T47D (cell line): ENCODE measurements at regions not wholly inside any gene's neighbourhood (a gene's known extent, or its start where the extent isn't known, plus 50 kb on each side); places are given as distances from the start of the nearest gene placed in this dataset.

Experiments
- DNase-seq, 2 experiments: peaks; one replicate each; pipeline versions ENCODE4 v3.0.0 to v3.0.0-alpha.2; 2011 to 2012; ENCODE audit warnings: low read depth in 1 of 2, low spot score in 1 of 2
- JUND ChIP-seq: IDR thresholded peaks from 2 replicates; pipeline ENCODE4 v1.6.1; 2012; ENCODE audit warnings: low read depth
- in situ Hi-C: cut with HindIII; loops from 2 replicates; pipeline ENCODE4 v1.10.0; 2016; ENCODE audit warnings: low sequenced_read_pairs, low pct_unique_long_range_greater_than_20kb

DNA sequence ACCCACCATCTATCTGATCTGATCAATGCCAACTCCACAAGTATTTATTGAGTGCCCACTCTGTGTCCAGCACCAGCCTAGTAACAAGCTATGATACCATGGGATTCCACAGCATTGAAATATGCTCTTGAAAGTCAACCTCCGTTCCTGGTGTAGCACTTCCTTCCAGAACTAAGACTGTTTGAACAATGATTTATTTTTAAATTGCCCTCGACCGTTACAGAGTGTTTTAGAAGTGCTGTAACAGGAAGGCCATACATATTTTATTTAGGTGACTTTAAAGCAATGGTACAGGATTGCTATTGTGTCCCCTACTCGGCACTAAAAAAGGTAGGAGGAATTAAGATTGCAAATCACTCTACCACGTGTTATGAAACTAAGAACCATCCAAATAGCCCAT lies 225.6 kb downstream of the TEX36 start:
- no peak for TF ChIP-seq JUND
- DNase-seq = no peak
- in situ Hi-C loops = no loop called here

DNA sequence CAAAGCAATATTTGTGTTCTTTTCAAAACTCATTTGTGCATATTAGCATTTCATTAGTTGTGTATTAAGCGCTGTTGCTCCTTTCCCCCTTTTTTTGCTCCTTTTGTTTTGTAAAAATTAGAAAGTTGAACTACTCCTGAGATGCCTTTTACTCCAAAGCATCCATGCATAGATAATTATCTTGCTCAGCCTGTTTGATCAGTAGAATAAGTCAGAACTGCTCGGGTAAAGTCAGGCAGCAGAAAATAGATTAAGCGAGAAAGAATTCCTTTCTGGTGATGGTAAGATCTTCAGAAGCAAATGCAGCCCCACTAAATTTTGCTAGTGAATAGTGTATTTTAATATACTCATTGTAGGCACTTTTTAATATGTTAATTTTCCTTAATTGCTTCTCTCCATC lies 227.1 kb downstream of the TEX36 start:
- in situ Hi-C loops = no loop called here
- DNase-seq = peak in 1 of 2 experiments; percentile 53
- TF ChIP-seq JUND = no peak

DNA sequence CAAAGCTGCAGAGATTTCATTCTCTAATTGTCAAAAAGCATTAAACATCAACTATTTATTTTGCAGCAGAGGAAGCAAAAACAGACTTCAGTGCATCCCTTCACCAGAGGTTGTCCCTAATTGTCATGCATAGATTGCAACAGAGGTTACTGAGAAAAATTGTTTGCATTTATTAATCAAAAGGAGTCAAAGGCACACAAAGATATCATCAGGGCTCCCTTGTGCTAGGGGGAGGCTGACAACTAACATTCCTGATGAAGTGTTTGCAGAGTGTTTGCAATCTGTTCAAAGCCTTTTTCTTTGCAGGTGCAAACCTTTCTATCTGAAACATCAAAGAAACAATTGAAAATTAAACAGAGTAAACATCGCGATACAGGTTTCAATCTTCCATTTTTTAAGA lies 227.5 kb downstream of the TEX36 start:
- DNase-seq = peak in 1 of 2 experiments; percentile 38
- TF ChIP-seq JUND = no peak
- in situ Hi-C loops = no loop called here

DNA sequence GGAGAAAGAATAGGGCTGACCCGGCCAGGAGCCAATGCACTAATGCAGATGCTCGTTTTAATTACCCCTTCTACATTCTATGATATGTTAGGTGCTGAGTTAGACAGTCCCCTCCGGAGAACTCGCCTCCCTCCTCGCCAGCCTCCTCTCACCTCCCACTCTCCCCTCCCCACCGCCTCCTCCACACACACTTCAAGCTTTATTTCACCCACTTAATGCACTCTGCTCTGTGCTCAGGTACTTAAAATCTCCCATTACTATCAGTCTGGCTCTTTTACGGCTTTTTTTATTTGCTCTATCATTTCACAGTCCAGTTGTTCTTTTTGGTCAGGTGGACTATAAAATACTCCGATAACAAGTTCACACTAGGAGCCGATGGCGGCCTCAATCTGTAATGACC lies 231.6 kb downstream of the TEX36 start:
- TF ChIP-seq JUND = no peak
- in situ Hi-C loops = no loop called here
- DNase-seq = no peak

DNA sequence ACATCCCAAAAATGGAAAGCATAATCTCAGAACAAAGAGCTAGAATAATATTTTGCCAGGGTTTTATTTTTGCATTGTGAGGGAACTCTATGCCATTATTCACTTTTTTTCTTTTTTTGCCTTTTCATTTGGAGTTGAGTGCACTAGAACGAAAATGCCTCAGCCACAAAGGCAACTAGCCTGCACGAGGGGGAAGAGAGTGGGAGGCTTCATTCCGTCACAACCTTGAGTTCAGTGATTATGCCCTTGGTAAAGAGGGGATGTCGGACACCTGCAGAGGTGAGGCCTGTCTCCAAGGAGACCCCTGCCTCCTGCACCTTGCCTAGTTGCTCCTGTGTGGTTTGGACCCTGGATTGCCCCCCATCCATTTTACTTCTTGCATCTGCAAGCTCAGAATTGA lies 232.7 kb downstream of the TEX36 start:
- no peak for TF ChIP-seq JUND
- in situ Hi-C loops = no loop called here
- DNase-seq = no peak

DNA sequence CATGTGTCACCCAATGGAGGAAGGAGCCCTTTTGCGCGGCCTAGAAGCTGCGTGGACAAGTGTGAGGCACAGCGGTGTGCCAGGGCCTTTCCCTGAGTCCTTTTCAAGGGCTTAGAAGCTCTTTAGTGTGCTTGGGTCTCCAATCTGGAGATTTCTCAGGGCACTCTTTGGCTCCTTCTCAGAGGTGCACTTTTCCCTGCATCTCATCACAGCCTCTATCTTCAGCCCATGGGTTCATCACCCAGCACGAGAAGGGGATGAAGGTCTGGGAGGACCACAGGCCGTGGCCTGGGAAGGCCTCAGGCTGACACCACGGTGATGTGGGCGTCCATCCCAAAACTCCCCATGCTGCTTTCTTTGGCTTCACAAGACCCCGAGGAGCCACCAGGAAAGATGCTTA lies 233.4 kb downstream of the TEX36 start:
- DNase-seq = no peak
- in situ Hi-C loops = no loop called here
- no peak for TF ChIP-seq JUND

DNA sequence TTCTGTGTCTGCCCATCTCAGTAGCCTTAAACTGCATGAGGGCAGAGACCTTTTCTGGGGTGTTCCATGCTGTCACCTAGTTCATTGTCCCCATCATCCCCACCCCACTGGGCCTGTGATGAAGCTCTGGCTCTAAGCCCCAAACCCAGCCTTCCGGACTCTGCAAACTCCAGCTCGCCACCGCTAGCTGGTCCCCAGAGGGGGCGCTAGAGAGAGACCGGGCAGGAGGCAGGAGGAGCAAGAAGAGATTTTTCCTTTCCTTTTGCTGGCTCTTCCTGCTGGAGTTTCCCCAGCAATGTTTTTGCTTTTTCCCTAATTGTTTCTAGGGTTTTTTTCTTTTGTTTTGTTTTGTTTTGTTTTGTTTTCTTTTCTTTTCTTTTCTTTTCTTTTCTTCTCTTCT lies 234.4 kb downstream of the TEX36 start:
- TF ChIP-seq JUND = no peak
- in situ Hi-C loops = no loop called here
- DNase-seq = peak in 1 of 2 experiments; percentile 62

DNA sequence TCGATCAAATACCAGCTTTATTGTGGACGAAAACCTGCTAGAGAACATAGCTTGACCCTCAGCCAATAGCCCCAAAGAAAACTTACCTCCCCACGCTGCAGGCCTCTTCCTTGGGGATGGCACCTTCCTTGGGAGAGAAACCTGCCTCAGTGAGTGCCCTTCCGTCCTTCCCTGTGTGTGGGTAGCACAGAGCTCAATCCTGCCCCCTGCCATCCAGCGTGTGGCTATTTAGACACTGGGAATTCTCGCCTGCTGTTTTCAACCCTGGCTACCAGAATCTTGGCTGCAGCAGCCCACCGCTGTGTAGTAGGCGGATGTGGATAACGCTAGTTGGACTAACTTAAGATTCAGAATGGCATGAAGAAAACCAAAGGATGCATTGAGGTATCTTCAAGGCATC lies 238.2 kb downstream of the TEX36 start:
- no peak for TF ChIP-seq JUND
- DNase-seq = no peak
- in situ Hi-C loops = no loop called here

DNA sequence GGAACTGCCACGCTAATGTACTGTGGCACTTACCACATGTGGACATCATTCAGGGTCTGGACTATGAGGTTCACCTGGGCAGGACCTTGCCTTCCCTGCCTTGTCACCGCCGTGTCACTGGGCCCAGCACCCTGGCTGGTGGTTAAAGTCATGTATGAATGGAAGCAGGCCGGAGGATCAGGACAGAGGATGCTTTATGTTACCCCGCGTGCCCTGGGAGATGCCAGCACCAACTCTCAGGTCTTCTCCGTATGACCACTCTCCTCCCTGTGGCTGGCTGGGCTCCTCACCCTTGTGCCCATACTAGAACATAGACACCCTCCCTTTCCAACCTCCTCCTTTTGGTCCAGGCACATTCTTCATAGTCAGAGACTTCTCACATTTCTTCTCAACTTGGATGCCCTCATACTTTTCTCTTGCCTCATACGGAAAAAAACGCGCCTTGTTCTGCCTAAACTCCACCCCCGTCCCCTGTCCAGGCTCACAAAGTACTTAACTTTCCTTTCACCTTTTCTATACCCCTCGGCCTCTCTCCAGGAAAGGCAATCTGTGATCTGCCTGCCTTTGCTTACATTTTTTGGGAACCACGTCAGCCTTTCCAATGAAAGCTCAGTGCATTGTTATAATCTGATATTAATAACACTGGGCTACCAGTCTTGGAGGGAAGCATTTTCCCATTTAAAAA lies 240.0 kb downstream of the TEX36 start:
- no peak for DNase-seq
- TF ChIP-seq JUND = no peak
- in situ Hi-C loops = no loop called here

DNA sequence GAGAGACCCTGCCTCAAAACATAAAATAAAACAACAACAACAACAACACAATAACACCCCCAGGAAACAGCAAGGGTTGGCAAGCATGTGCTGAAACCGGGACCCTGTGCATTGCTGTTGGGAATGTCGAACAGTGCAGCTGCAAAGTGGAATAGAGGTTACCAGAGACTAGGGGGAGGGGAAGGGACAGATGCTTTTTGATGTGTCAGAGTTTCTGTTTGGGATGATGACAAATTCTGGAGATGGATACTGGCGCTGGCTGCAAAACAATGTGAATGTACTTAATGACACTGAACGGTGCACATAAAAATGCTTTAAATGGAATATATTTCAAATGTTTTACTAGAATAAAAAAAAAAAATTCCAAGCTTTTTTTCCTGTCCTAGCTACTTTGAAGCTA lies 241.8 kb downstream of the TEX36 start:
- no peak for TF ChIP-seq JUND
- in situ Hi-C loops = no loop called here
- no peak for DNase-seq

DNA sequence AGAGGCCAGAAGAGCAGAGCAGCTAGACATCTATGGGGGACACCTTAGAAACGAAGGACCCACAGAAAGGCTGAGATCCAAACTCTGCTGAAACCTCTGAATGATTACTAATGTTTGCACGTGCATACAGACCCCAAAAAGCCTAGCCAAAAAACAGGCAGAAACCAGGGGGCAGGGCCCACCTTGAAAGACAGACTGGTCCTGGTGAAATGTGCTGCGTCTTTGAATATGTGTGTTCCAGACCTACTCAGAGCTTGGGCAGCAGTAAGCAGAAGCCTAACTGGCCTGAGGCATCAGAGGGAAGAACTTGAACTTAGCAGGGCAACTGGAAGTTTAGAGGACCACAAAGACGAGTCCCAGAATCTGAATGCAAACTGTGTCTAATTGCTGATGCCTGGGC lies 251.8 kb downstream of the TEX36 start:
- no peak for TF ChIP-seq JUND
- in situ Hi-C loops = no loop called here
- no peak for DNase-seq

DNA sequence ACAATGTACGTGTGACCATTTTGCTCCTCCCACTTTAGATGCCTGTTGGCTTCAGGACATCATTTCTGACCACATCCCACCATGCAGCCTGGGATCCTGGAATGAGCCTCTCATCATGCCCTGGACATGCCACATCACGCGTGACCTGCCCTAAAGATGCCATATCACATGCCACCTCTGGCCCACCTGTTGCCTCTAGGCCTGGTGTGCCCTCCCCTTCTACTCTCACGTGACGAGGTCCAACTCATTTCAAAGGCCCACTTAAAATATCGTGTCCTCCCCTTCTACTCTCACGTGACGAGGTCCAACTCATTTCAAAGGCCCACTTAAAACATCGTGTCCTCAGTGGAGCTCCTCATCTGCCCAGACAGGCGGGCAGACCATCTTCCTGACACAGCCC lies 254.9 kb downstream of the TEX36 start:
- in situ Hi-C loops = no loop called here
- no peak for DNase-seq
- TF ChIP-seq JUND = no peak

DNA sequence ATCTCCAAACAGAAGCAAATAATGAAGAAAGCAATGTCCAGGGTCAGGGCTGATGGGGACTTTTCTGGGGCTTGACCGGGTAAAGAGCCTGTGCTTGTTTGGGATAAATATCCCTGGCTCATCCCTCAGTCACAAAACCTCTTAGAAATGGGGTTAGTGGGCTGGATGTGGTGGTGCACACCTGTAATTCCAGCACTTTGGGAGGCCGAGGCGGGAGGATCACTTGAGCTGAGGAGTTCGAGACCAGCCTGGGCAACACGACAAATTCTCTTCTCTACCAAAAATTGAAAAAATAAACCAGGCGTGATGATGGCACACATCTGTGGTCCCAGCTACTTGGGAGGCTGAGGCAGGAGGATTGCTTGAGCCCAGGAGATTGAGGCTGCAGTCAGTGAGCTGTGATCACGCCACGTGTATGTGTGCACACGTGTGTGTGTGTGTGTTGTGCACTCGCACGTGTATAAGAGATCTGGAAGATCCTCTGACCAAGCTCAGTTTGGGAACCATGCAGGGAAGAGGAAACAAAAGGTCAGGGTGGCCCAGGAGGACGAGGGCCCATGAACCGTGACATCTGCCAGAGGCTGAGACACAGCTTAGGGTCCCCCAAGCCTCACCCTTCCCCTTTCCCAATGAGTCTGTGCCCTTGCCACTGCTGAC lies 258.6 kb downstream of the TEX36 start:
- TF ChIP-seq JUND = no peak

DNA sequence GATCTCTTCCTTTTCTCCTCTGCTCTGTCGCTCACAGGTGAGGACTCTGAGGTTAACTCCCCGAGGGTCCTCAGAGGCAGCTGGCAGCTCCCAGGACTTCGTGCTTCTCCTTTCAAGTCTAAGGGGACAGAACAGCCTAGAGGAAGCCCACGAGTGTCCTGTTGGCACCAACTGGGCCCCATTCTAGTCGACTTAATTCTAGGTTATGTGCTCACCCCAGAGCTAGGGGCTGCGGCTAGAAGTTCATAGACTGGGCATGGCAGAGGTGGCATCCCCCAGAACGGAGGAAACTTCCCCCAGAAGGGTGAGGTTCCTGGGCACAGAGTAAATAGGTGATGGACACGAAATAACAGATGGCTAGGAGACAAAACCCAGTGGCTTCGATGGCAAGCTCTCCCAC lies 259.4 kb downstream of the TEX36 start:
- DNase-seq = no peak
- in situ Hi-C loops = no loop called here
- no peak for TF ChIP-seq JUND

More for the DNA sequence above, 258.6 kb downstream of the TEX36 start:
- DNase-seq = no peak
- in situ Hi-C loops = no loop called here
